SK-N-SH (cell line): ENCODE measurements at regions not wholly inside any gene's neighbourhood (a gene's known extent, or its start where the extent isn't known, plus 50 kb on each side); places are given as distances from the start of the nearest gene placed in this dataset.

Source experiments
- CTCF ChIA-PET: fragments of 300-600, 350-600 bp; formaldehyde crosslinking; extraction: SDS; loops from one replicate; lab custom pipeline; 2021; lab: Yijun Ruan, JAX
- POLR2A ChIA-PET: fragments of 350-600 bp; sonication (Branson Sonifier 250); formaldehyde crosslinking; extraction: SDS; loops from one replicate; lab custom pipeline; 2020; ENCODE audit warnings: antibody characterized with exemption, inconsistent platforms; lab: Yijun Ruan, JAX
- DNase-seq: peaks from one replicate; pipeline ENCODE4 v3.0.0; 2012
- H2AFZ ChIP-seq: fragments of 200-600 bp; sonication (generic); 2 replicates; pipeline ENCODE4 v1.8.1; 2016; ENCODE audit warnings: antibody characterized with exemption, mild to moderate bottlenecking, low read depth
- H3F3A ChIP-seq: fragments of 200-600 bp; sonication (generic); replicated peaks from 2 replicates; pipeline ENCODE3; 2016; ENCODE audit warnings: antibody characterized with exemption, mild to moderate bottlenecking; ENCODE audit not compliant: insufficient read depth
- H3K27ac ChIP-seq, 2 experiments: fragments of 200-500 bp in 1 of 2; fragments of 200-600 bp in 1 of 2; sonication (Bioruptor generic) in 1 of 2; sonication (generic), shearing (Covaris generic) in 1 of 2; 2 replicates each; pipeline versions ENCODE4 v1.5.1 to v1.6.1; 2014 to 2016; ENCODE audit warnings: low read depth in 2 of 2, inconsistent platforms in 1 of 2, low read length in 1 of 2, mild to moderate bottlenecking in 1 of 2, mixed read lengths in 1 of 2
- H3K27me3 ChIP-seq: fragments of 200-600 bp; sonication (generic), shearing (Covaris generic); 2 replicates; pipeline ENCODE4 v1.6.1; 2016; ENCODE audit warnings: mixed run types; ENCODE audit not compliant: insufficient read depth
- H3K36me3 ChIP-seq, 2 experiments: fragments of 200-500 bp in 1 of 2; fragments of 200-600 bp in 1 of 2; sonication (Bioruptor generic) in 1 of 2; sonication (generic) in 1 of 2; replicated peaks in 1 of 2; 2 replicates each; pipeline versions ENCODE3 to v1.5.1; 2014 to 2016; ENCODE audit warnings: low read length in 1 of 2, mild to moderate bottlenecking in 1 of 2; ENCODE audit not compliant: insufficient read depth in 2 of 2, control insufficient read depth in 1 of 2
- H3K4me1 ChIP-seq, 2 experiments: fragments of 200-500 bp in 1 of 2; fragments of 200-600 bp in 1 of 2; sonication (Bioruptor generic) in 1 of 2; sonication (generic), shearing (Covaris generic) in 1 of 2; 2 replicates each; pipeline versions ENCODE4 v1.5.1 to v1.6.1; 2014 to 2016; ENCODE audit warnings: low read depth in 1 of 2, low read length in 1 of 2, mixed run types in 1 of 2; ENCODE audit not compliant: insufficient read depth in 2 of 2, control insufficient read depth in 1 of 2
- H3K4me2 ChIP-seq: fragments of 200-600 bp; sonication (generic), shearing (Covaris generic); 2 replicates; pipeline ENCODE4 v1.6.1; 2017; ENCODE audit warnings: mixed run types
- H3K4me3 ChIP-seq, 2 experiments: fragments of 200-500 bp in 1 of 2; fragments of 200-600 bp in 1 of 2; sonication (Bioruptor generic) in 1 of 2; sonication (generic), shearing (Covaris generic) in 1 of 2; 2 replicates each; pipeline versions ENCODE4 v1.5.1 to v1.8.1; 2014 to 2016; ENCODE audit warnings: low read depth in 2 of 2, inconsistent platforms in 1 of 2, low read length in 1 of 2, mild to moderate bottlenecking in 1 of 2, mixed read lengths in 1 of 2, moderate library complexity in 1 of 2
- H3K79me2 ChIP-seq: fragments of 200-600 bp; sonication (generic); 2 replicates; pipeline ENCODE4 v1.8.1; 2017; ENCODE audit warnings: mild to moderate bottlenecking; ENCODE audit not compliant: insufficient read depth
- H3K9ac ChIP-seq: fragments of 200-600 bp; sonication (generic); 2 replicates; pipeline ENCODE4 v1.6.1; 2017; ENCODE audit warnings: mixed run types
- H3K9me2 ChIP-seq: fragments of 200-600 bp; sonication (generic); 2 replicates; pipeline ENCODE4 v1.6.1; 2017; ENCODE audit warnings: mixed run types
- H3K9me3 ChIP-seq: fragments of 200-600 bp; sonication (generic); 2 replicates; pipeline ENCODE4 v1.6.1; 2017; ENCODE audit warnings: mixed run types, mild to moderate bottlenecking, moderate library complexity
- H4K20me1 ChIP-seq: fragments of 200-600 bp; sonication (generic); 2 replicates; pipeline ENCODE4 v1.6.1; 2017; ENCODE audit warnings: mild to moderate bottlenecking, mixed run types; ENCODE audit not compliant: insufficient read depth
- CHD2 ChIP-seq: fragments of 150-350 bp; IDR thresholded peaks from 2 replicates; pipeline ENCODE4 v1.6.1; 2018; ENCODE audit warnings: low read length; ENCODE audit not compliant: partially characterized antibody
- CTCF ChIP-seq: fragments of 200-600 bp; sonication (generic); IDR thresholded peaks from 2 replicates; pipeline ENCODE4 v1.6.1; 2017; ENCODE audit warnings: antibody characterized with exemption, mild to moderate bottlenecking, moderate library complexity
- ELF1 ChIP-seq: IDR thresholded peaks from 2 replicates; pipeline ENCODE4 v1.4.0; 2012
- EP300 ChIP-seq, 2 experiments: IDR thresholded peaks; 2 replicates each; pipeline versions ENCODE4 v1.4.0 to v1.6.1; 2012; ENCODE audit warnings: borderline replicate concordance in 1 of 2, low read depth in 1 of 2, low read length in 1 of 2
- EZH2phosphoT487 ChIP-seq: fragments of 200-600 bp; sonication (generic); IDR thresholded peaks from 2 replicates; pipeline ENCODE4 v1.6.1; 2017; ENCODE audit warnings: low read depth, mixed run types, mild to moderate bottlenecking, antibody characterized with exemption, moderate library complexity, borderline replicate concordance
- FOSL2 ChIP-seq: IDR thresholded peaks from 2 replicates; pipeline ENCODE4 v1.4.0; 2012; ENCODE audit warnings: low read depth, mild to moderate bottlenecking, moderate library complexity, borderline replicate concordance
- FOXJ3 ChIP-seq: sonication (generic); formaldehyde crosslinking; IDR thresholded peaks from 2 replicates; pipeline ENCODE4 v1.5.1; 2020; ENCODE audit warnings: mild to moderate bottlenecking, missing genetic modification reagents
- FOXM1 ChIP-seq: IDR thresholded peaks from 2 replicates; pipeline ENCODE4 v1.4.0; 2012; ENCODE audit warnings: low read depth, mild to moderate bottlenecking
- GATA2 ChIP-seq: sonication (generic); formaldehyde crosslinking; IDR thresholded peaks from 2 replicates; pipeline ENCODE4 v1.5.0; 2020; ENCODE audit warnings: mild to moderate bottlenecking, missing genetic modification reagents
- IRF3 ChIP-seq: fragments of 150-350 bp; IDR thresholded peaks from 2 replicates; pipeline ENCODE4 v1.6.1; 2016; ENCODE audit warnings: mild to moderate bottlenecking, low read depth, low read length
- JUND ChIP-seq: IDR thresholded peaks from 2 replicates; pipeline ENCODE4 v1.4.0; 2012
- MEF2A ChIP-seq: IDR thresholded peaks from 2 replicates; pipeline ENCODE4 v1.4.0; 2012; ENCODE audit warnings: low read depth, borderline replicate concordance
- MXI1 ChIP-seq: IDR thresholded peaks from 2 replicates; pipeline ENCODE4 v1.6.1; 2012; ENCODE audit warnings: mild to moderate bottlenecking, low read depth, low read length, improper control_type of control experiment
- NFIC ChIP-seq: IDR thresholded peaks from 2 replicates; pipeline ENCODE4 v1.4.0; 2012; ENCODE audit warnings: borderline replicate concordance
- POLR2AphosphoS5 ChIP-seq: IDR thresholded peaks from 2 replicates; pipeline ENCODE4 v1.6.1; 2012; ENCODE audit warnings: low read depth, low read length
- RCOR1 ChIP-seq: fragments of 150-350 bp; IDR thresholded peaks from 2 replicates; pipeline ENCODE4 v1.6.1; 2017; ENCODE audit warnings: antibody characterized with exemption, low read length
- RFX5 ChIP-seq: IDR thresholded peaks from 2 replicates; pipeline ENCODE4 v1.6.1; 2012; ENCODE audit warnings: mild to moderate bottlenecking, improper control_type of control experiment, low read length
- RXRA ChIP-seq: IDR thresholded peaks from 2 replicates; pipeline ENCODE4 v1.4.0; 2012; ENCODE audit warnings: low read depth, mild to moderate bottlenecking, borderline replicate concordance
- SMC3 ChIP-seq: IDR thresholded peaks from 2 replicates; pipeline ENCODE4 v1.6.1; 2012; ENCODE audit warnings: low read depth, low read length, improper control_type of control experiment
- TEAD4 ChIP-seq: IDR thresholded peaks from 2 replicates; pipeline ENCODE4 v1.4.0; 2012; ENCODE audit warnings: mild to moderate bottlenecking, borderline replicate concordance; ENCODE audit not compliant: insufficient read depth
- YY1 ChIP-seq: IDR thresholded peaks from 2 replicates; pipeline ENCODE4 v1.4.0; 2012; ENCODE audit warnings: low read depth, mild to moderate bottlenecking
- WGBS: methylation state at CpG from one replicate; pipeline ENCODE4 v1.1.6; 2017; ENCODE audit warnings: low lambda C conversion rate; 5-methylcytosine and 5-hydroxymethylcytosine counted together
- TF ChIP-seq, protein P1 (sequence below): IDR thresholded peaks from 2 replicates; pipeline ENCODE4 v1.4.0; 2012; ENCODE audit warnings: low read depth

- H3K9me2 ChIP-seq, result no peaks in the 10 kb centered on the region
- H3F3A ChIP-seq, result no peaks in the 10 kb centered on the region
- H3K36me3 ChIP-seq, result no peaks in the 10 kb centered on the region
- no peak overlapping the region for H2AFZ ChIP-seq
- H3K4me2 ChIP-seq, result no peak overlapping the region
- H3K9ac ChIP-seq, result no peak overlapping the region
- TF ChIP-seq MXI1 (no peak), RCOR1 (no peak)
- H3K4me1 ChIP-seq, result no peaks in the 10 kb centered on the region
- DNase-seq, result no peak
- 15% methylated on average over 2 of the region's 2 CpGs for WGBS
- ChIA-PET CTCF (interaction anchor here (1.4 to 1.6 kb wide), 2 partner anchors 9 to 14 kb away, joined by 5 read pairs; no protein-coding TSS in a partner anchor), POLR2A (no interaction called here)
- no peaks in the 10 kb centered on the region for H3K9me3 ChIP-seq
- H3K27ac ChIP-seq, result no peak overlapping the region
- H4K20me1 ChIP-seq, result no peaks in the 10 kb centered on the region
- no peak overlapping the region for H3K4me3 ChIP-seq
- no peaks in the 10 kb centered on the region for H3K27me3 ChIP-seq
- H3K79me2 ChIP-seq, result no peaks in the 10 kb centered on the region
These were observed 419.1 kb downstream of the ARL4A start for GRCh38 chr7:13106513-13106912.

DNA sequence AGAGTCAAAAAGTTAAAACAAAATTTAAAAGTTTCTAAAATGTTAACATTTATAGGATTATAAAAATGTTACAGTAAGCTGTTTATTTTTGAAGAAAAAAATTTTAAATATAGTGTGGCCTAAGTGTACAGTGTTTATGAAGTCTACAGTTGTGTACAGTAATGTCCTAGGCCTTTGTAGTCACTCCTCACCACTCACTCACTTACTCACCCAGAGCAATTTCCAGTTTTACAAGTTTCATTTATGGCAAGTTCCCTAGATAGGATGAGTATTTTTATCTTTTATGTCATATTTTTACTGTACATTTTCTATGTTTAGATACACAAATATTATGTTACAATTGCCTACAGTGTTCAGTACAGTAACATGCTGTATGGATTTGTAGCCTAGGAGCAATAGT is 419.9 kb downstream of the ARL4A start:
- no peak overlapping the region for H3K4me3 ChIP-seq
- DNase-seq, result no peak
- no peaks in the 10 kb centered on the region for H3K4me1 ChIP-seq
- H3K36me3 ChIP-seq, result no peaks in the 10 kb centered on the region
- no peaks in the 10 kb centered on the region for H3K79me2 ChIP-seq
- H2AFZ ChIP-seq, result no peak overlapping the region
- CTCF ChIA-PET, result interaction anchor here (1.4 to 1.6 kb wide), 2 partner anchors 8 to 15 kb away, joined by 5 read pairs; no protein-coding TSS in a partner anchor
- H3K9ac ChIP-seq, result no peak overlapping the region
- no peaks in the 10 kb centered on the region for H3F3A ChIP-seq
- H3K27ac ChIP-seq, result no peak overlapping the region
- H3K4me2 ChIP-seq, result no peak overlapping the region
- POLR2A ChIA-PET, result no interaction called here
- H3K9me3 ChIP-seq, result no peaks in the 10 kb centered on the region
- TF ChIP-seq RFX5, result no peak
- no peak for TF ChIP-seq RXRA
- no peak for TF ChIP-seq RCOR1
- no peak for TF ChIP-seq NFIC
- no peak for TF ChIP-seq SMC3
- TF ChIP-seq MXI1, result no peak
- no peak for TF ChIP-seq CTCF
- TF ChIP-seq FOSL2, result no peak
- TF ChIP-seq MEF2A, result no peak
- no peak for TF ChIP-seq YY1
- no peaks in the 10 kb centered on the region for H4K20me1 ChIP-seq
- no peaks in the 10 kb centered on the region for H3K9me2 ChIP-seq
- H3K27me3 ChIP-seq, result no peaks in the 10 kb centered on the region

DNA sequence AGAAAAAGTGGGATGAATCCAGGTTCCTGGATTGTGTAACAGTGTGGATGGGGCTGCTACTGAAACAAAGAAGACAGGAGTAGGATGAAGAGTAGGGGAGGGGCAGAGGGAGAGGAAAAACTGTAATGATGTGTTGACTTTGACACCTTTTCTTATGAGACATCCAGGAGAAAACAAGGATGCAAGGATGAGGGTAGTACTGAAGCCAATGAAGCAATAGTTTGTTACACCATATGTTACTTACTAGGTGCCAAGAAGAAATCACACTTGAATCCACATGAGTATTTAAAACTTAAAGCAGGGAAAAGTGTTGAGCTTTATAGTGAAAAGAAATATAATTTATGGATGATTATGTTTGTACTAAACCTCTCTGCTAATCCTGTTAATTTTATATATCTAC is 420.6 kb downstream of the ARL4A start:
- ChIA-PET CTCF (no interaction called here), POLR2A (no interaction called here)
- Histone ChIP-seq H3K27me3 (no peaks in the 10 kb centered on the region; the same call in 1 of the 2 replicates), H3K9me3 (no peaks in the 10 kb centered on the region), H2AFZ (no peak overlapping the region), H3K9ac (no peak overlapping the region), H3K79me2 (no peaks in the 10 kb centered on the region), H3K36me3 (no peaks in the 10 kb centered on the region), H3K4me3 (no peak overlapping the region), H3K4me2 (no peak overlapping the region), H3F3A (no peaks in the 10 kb centered on the region), H3K4me1 (no peaks in the 10 kb centered on the region), H3K27ac (no peak overlapping the region), H3K9me2 (no peaks in the 10 kb centered on the region), H4K20me1 (no peaks in the 10 kb centered on the region)
- no peak for DNase-seq
- TF ChIP-seq EZH2phosphoT487, result no peak
- no peak for TF ChIP-seq IRF3
- no peak for TF ChIP-seq FOXM1
- TF ChIP-seq TEAD4, result no peak
- TF ChIP-seq, protein P1, sequence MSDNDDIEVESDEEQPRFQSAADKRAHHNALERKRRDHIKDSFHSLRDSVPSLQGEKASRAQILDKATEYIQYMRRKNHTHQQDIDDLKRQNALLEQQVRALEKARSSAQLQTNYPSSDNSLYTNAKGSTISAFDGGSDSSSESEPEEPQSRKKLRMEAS, result no peak
- no peak for TF ChIP-seq JUND
- TF ChIP-seq GATA2 (CRISPR knock-in tag), result no peak
- TF ChIP-seq CHD2, result no peak
- no peak for TF ChIP-seq RFX5
- TF ChIP-seq ELF1, result no peak
- TF ChIP-seq FOXJ3 (CRISPR knock-in tag), result no peak
- no peak for TF ChIP-seq MXI1
- TF ChIP-seq EP300 (IDR thresholded peaks at IDR 0.05; ENCODE audit: borderline replicate concordance in 1 of 2, low read depth in 1 of 2, low read length in 1 of 2), result no peak
- no peak for TF ChIP-seq POLR2AphosphoS5
